HEK293T (cell line): ENCODE measurements at regions not wholly inside any gene's neighbourhood (a gene's known extent, or its start where the extent isn't known, plus 50 kb on each side); places are given as distances from the start of the nearest gene placed in this dataset.

Experiments used
- CTCF ChIA-PET: fragments of 350-600 bp; formaldehyde crosslinking; extraction: SDS; loops from one replicate; lab custom pipeline; 2021; ENCODE audit warnings: antibody characterized with exemption, inconsistent platforms; lab: Yijun Ruan, JAX
- POLR2A ChIA-PET: fragments of 350-600 bp; formaldehyde crosslinking; extraction: SDS; loops from one replicate; lab custom pipeline; 2020; ENCODE audit warnings: antibody characterized with exemption, inconsistent platforms; lab: Yijun Ruan, JAX
- DNase-seq: peaks from one replicate; pipeline ENCODE4 v3.0.0; 2012; ENCODE audit warnings: mixed read lengths; ENCODE audit errors: extremely low spot score
- ARNT ChIP-seq: fragments of 450-650 bp; IDR thresholded peaks from 2 replicates; pipeline ENCODE4 v1.6.1; 2017; ENCODE audit warnings: mild to moderate bottlenecking
- BHLHE40 ChIP-seq: fragments of 450-650 bp; IDR thresholded peaks from 2 replicates; pipeline ENCODE4 v1.6.1; 2016; ENCODE audit warnings: mild to moderate bottlenecking, moderate library complexity, borderline replicate concordance
- CTBP1 ChIP-seq: fragments of 450-650 bp; IDR thresholded peaks from 2 replicates; pipeline ENCODE4 v1.6.1; 2016; ENCODE audit warnings: borderline replicate concordance
- ELF4 ChIP-seq: fragments of 450-650 bp; IDR thresholded peaks from 2 replicates; pipeline ENCODE4 v1.6.1; 2017; ENCODE audit warnings: antibody characterized with exemption
- FOXA1 ChIP-seq: fragments of 450-650 bp; IDR thresholded peaks from 2 replicates; pipeline ENCODE4 v1.6.1; 2016; ENCODE audit warnings: mild to moderate bottlenecking
- FOXK2 ChIP-seq: fragments of 450-650 bp; IDR thresholded peaks from 2 replicates; pipeline ENCODE4 v1.6.1; 2016; ENCODE audit warnings: mild to moderate bottlenecking
- FOXM1 ChIP-seq: fragments of 450-650 bp; IDR thresholded peaks from 2 replicates; pipeline ENCODE4 v1.6.1; 2017; ENCODE audit warnings: mild to moderate bottlenecking, borderline replicate concordance
- HDGF ChIP-seq: fragments of 450-650 bp; IDR thresholded peaks from 2 replicates; pipeline ENCODE4 v1.6.1; 2017; ENCODE audit warnings: antibody characterized with exemption, borderline replicate concordance
- L3MBTL2 ChIP-seq: fragments of 450-650 bp; conservative IDR thresholded peaks from 2 replicates; pipeline ENCODE4 v1.6.1; 2016; ENCODE audit warnings: mild to moderate bottlenecking
- LEF1 ChIP-seq: fragments of 450-650 bp; IDR thresholded peaks from 2 replicates; pipeline ENCODE4 v1.6.1; 2017; ENCODE audit warnings: mild to moderate bottlenecking, borderline replicate concordance
- NFRKB ChIP-seq: fragments of 450-650 bp; IDR thresholded peaks from 2 replicates; pipeline ENCODE4 v1.6.1; 2016; ENCODE audit warnings: mild to moderate bottlenecking, moderate library complexity
- PKNOX1 ChIP-seq: fragments of 450-650 bp; IDR thresholded peaks from 2 replicates; pipeline ENCODE4 v1.6.1; 2016
- SP1 ChIP-seq: fragments of 450-650 bp; IDR thresholded peaks from 2 replicates; pipeline ENCODE4 v1.6.1; 2017
- SUZ12 ChIP-seq: fragments of 450-650 bp; IDR thresholded peaks from 2 replicates; pipeline ENCODE4 v1.6.1; 2016; ENCODE audit warnings: mild to moderate bottlenecking
- TARDBP ChIP-seq: fragments of 450-650 bp; IDR thresholded peaks from 2 replicates; pipeline ENCODE4 v1.6.1; 2016
- ZNF384 ChIP-seq: fragments of 450-650 bp; IDR thresholded peaks from 2 replicates; pipeline ENCODE4 v1.6.1; 2016

GRCh38 chr14:105853907-105854599 lies 327.7 kb downstream of the TMEM121 start:
- no peak for DNase-seq
- TF ChIP-seq PKNOX1 (no peak), ZNF384 (no peak), NFRKB (no peak), SUZ12 (no peak), FOXK2 (no peak), ELF4 (no peak), CTBP1 (no peak), SP1 (no peak), FOXM1 (no peak), TARDBP (no peak), LEF1 (no peak), ARNT (no peak), HDGF (no peak), FOXA1 (no peak)
- POLR2A ChIA-PET: no interaction called here
- CTCF ChIA-PET: no interaction called here

GRCh38 chr14:105854600-105855245 lies 328.3 kb downstream of the TMEM121 start:
- TF ChIP-seq L3MBTL2 (no peak), LEF1 (no peak), ARNT (no peak), SUZ12 (no peak), BHLHE40 (no peak), FOXK2 (no peak), NFRKB (no peak), HDGF (no peak), TARDBP (no peak), ELF4 (no peak), PKNOX1 (no peak)
- CTCF ChIA-PET: no interaction called here
- DNase-seq: no peak
- POLR2A ChIA-PET: no interaction called here

- no peak for DNase-seq
- CTCF ChIA-PET: no interaction called here
- POLR2A ChIA-PET: no interaction called here
- TF ChIP-seq BHLHE40 (no peak), SUZ12 (no peak), FOXK2 (no peak), ARNT (no peak), PKNOX1 (no peak), FOXM1 (no peak), TARDBP (no peak), HDGF (no peak), FOXA1 (no peak), ELF4 (no peak)
These were observed 329.0 kb downstream of the TMEM121 start for GRCh38 chr14:105855246-105855892.

GRCh38 chr14:105855893-105856675 lies 329.7 kb downstream of the TMEM121 start:
- no peak for DNase-seq
- TF ChIP-seq TARDBP (no peak), SP1 (no peak), ZNF384 (no peak), SUZ12 (no peak), BHLHE40 (no peak), FOXK2 (no peak), ARNT (no peak)
- ChIA-PET POLR2A (no interaction called here), CTCF (interaction anchor here (0.6 kb wide), 1 partner anchor 376 kb away, joined by 3 read pairs; no protein-coding TSS in a partner anchor)

- no peak for DNase-seq
- ChIA-PET CTCF (no interaction called here), POLR2A (no interaction called here)
- no peak for TF ChIP-seq SUZ12
- TF ChIP-seq TARDBP: no peak
- TF ChIP-seq LEF1: no peak
- no peak for TF ChIP-seq ELF4
- TF ChIP-seq SP1: no peak
- TF ChIP-seq L3MBTL2: no peak
- no peak for TF ChIP-seq FOXA1
- TF ChIP-seq FOXK2: no peak
- no peak for TF ChIP-seq CTBP1
- no peak for TF ChIP-seq NFRKB
- TF ChIP-seq ZNF384: no peak
- no peak for TF ChIP-seq FOXM1
- no peak for TF ChIP-seq HDGF
- no peak for TF ChIP-seq BHLHE40
These were observed 330.4 kb downstream of the TMEM121 start for GRCh38 chr14:105856676-105857219.
